ENCODE measurements at regions not wholly inside any gene's neighbourhood (a gene's known extent, or its start where the extent isn't known, plus 50 kb on each side); places are given as distances from the start of the nearest gene placed in this dataset.

- TF ChIP-seq EZH2phosphoT487 (IDR thresholded peaks at IDR 0.05; ENCODE audit: insufficient read depth, low read depth) (no peak), EZH2 (IDR thresholded peaks at IDR 0.05; ENCODE audit: insufficient read depth, poor library complexity, severe bottlenecking) (no peak)
Measured at GRCh38 chr9:13929013-13929412, 384.9 kb downstream of the NFIB start.

Data from GM23248 (cell line).